IMR-90 (cell line): ENCODE measurements at regions not wholly inside any gene's neighbourhood (a gene's known extent, or its start where the extent isn't known, plus 50 kb on each side); places are given as distances from the start of the nearest gene placed in this dataset.

Experiments used
- ATAC-seq: fragments of 200-7000 bp; cut with Tn5 transposase; 2 replicates; pipeline ENCODE4 v1.9.1; 2020; ENCODE audit warnings: low read depth, mild to moderate bottlenecking, moderate library complexity
- BruUV-seq: library from RNA; stranded (reverse); fragments of 400-500 nt; replicated peaks from 2 replicates; lab custom pipeline; 2021; lab: Mats Ljungman, UMichigan
- CTCF ChIA-PET: fragments of 300-600 bp; formaldehyde crosslinking; extraction: SDS; loops from one replicate; lab custom pipeline; 2021; ENCODE audit warnings: antibody characterized with exemption; lab: Yijun Ruan, JAX
- POLR2A ChIA-PET: fragments of 300-600 bp; sonication (Branson Sonifier 250); formaldehyde crosslinking; loops from one replicate; lab custom pipeline; 2022; ENCODE audit warnings: antibody characterized with exemption; ENCODE audit not compliant: unreplicated experiment; lab: Charles Lee
- DNase-seq: peaks from one replicate; pipeline ENCODE4 v3.0.0; 2013
- H2AFZ ChIP-seq: replicated peaks from 2 replicates; pipeline ENCODE3; 2013; ENCODE audit warnings: low read length, mild to moderate bottlenecking; ENCODE audit not compliant: poor library complexity
- H2AK5ac ChIP-seq: 2 replicates; pipeline ENCODE4 v1.6.1; 2013; ENCODE audit warnings: low read depth, low read length, inconsistent platforms
- H2AK9ac ChIP-seq: replicated peaks from 2 replicates; pipeline ENCODE3; 2013; ENCODE audit warnings: mild to moderate bottlenecking, low read depth, low read length, moderate library complexity; ENCODE audit not compliant: poor library complexity
- H2BK120ac ChIP-seq: 2 replicates; pipeline ENCODE4 v1.6.1; 2013; ENCODE audit warnings: low read depth, low read length, inconsistent platforms
- H2BK15ac ChIP-seq: 3 replicates; pipeline ENCODE4 v1.6.1; 2013; ENCODE audit warnings: low read depth, low read length, inconsistent platforms
- H2BK20ac ChIP-seq: 2 replicates; pipeline ENCODE4 v1.6.1; 2013; ENCODE audit warnings: low read depth, mild to moderate bottlenecking, inconsistent platforms, low read length, moderate library complexity
- H2BK5ac ChIP-seq: 2 replicates; pipeline ENCODE4 v1.6.1; 2013; ENCODE audit warnings: mild to moderate bottlenecking, low read depth, low read length, inconsistent platforms; ENCODE audit not compliant: poor library complexity, severe bottlenecking
- H3K14ac ChIP-seq: replicated peaks from 2 replicates; pipeline ENCODE4 v1.6.1; 2013; ENCODE audit warnings: low read depth, low read length, inconsistent platforms
- H3K18ac ChIP-seq: 2 replicates; pipeline ENCODE4 v1.6.1; 2013; ENCODE audit warnings: low read depth, low read length, control low read depth
- H3K23ac ChIP-seq: 2 replicates; pipeline ENCODE4 v1.6.1; 2013; ENCODE audit warnings: low read depth, low read length, inconsistent platforms
- H3K27ac ChIP-seq: 2 replicates; pipeline ENCODE4 v1.5.1; 2013; ENCODE audit warnings: mild to moderate bottlenecking, control low read depth, low read length; ENCODE audit not compliant: insufficient read depth
- H3K27me3 ChIP-seq: 2 replicates; pipeline ENCODE4 v1.6.1; 2013; ENCODE audit warnings: low read length; ENCODE audit not compliant: control insufficient read depth, insufficient read depth
- H3K36me3 ChIP-seq: 2 replicates; pipeline ENCODE4 v1.6.1; 2013; ENCODE audit warnings: low read length, mixed read lengths; ENCODE audit not compliant: control insufficient read depth, insufficient read depth
- H3K4ac ChIP-seq: 2 replicates; pipeline ENCODE4 v1.6.1; 2013; ENCODE audit warnings: low read depth, low read length, inconsistent platforms
- H3K4me1 ChIP-seq: 2 replicates; pipeline ENCODE4 v1.6.1; 2013; ENCODE audit warnings: low read length, mixed read lengths; ENCODE audit not compliant: control insufficient read depth, insufficient read depth
- H3K4me2 ChIP-seq: 2 replicates; pipeline ENCODE4 v1.6.1; 2013; ENCODE audit warnings: low read depth, mild to moderate bottlenecking, control low read depth, low read length, moderate library complexity
- H3K4me3 ChIP-seq: 2 replicates; pipeline ENCODE4 v1.5.1; 2013; ENCODE audit warnings: low read depth, mild to moderate bottlenecking, control low read depth, low read length, moderate library complexity; ENCODE audit not compliant: insufficient read depth
- H3K56ac ChIP-seq: 2 replicates; pipeline ENCODE4 v1.6.1; 2013; ENCODE audit warnings: low read length, inconsistent platforms; ENCODE audit not compliant: insufficient read depth; ENCODE audit errors: extremely low read depth
- H3K79me1 ChIP-seq, 2 experiments: 2 replicates each; pipeline ENCODE4 v1.6.1; 2013; ENCODE audit warnings: low read length in 2 of 2, inconsistent platforms in 1 of 2, low read depth in 1 of 2
- H3K9ac ChIP-seq: 2 replicates; pipeline ENCODE4 v1.6.1; 2013; ENCODE audit warnings: low read depth, low read length, control low read depth
- H3K9me1 ChIP-seq: 2 replicates; pipeline ENCODE4 v1.6.1; 2013; ENCODE audit warnings: low read length, inconsistent platforms; ENCODE audit not compliant: insufficient read depth
- H3K9me3 ChIP-seq: 2 replicates; pipeline ENCODE4 v1.6.1; 2013; ENCODE audit warnings: low read length; ENCODE audit not compliant: control insufficient read depth, insufficient read depth
- H4K20me1 ChIP-seq: 2 replicates; pipeline ENCODE4 v1.6.1; 2013; ENCODE audit warnings: low read length, inconsistent platforms; ENCODE audit not compliant: insufficient read depth
- H4K5ac ChIP-seq: 2 replicates; pipeline ENCODE4 v1.6.1; 2013; ENCODE audit warnings: mild to moderate bottlenecking, low read depth, low read length, control low read depth
- H4K8ac ChIP-seq, 2 experiments: 2 replicates each; pipeline ENCODE4 v1.6.1; 2013; ENCODE audit warnings: low read depth in 2 of 2, low read length in 2 of 2, control low read depth in 1 of 2, inconsistent platforms in 1 of 2
- H4K91ac ChIP-seq: 2 replicates; pipeline ENCODE4 v1.6.1; 2013; ENCODE audit warnings: low read depth, low read length, inconsistent platforms; ENCODE audit not compliant: insufficient read depth
- ELK1 ChIP-seq: fragments of 150-350 bp; IDR thresholded peaks from 2 replicates; pipeline ENCODE4 v1.6.1; 2016; ENCODE audit warnings: low read depth, mild to moderate bottlenecking, low read length, moderate library complexity, borderline replicate concordance
- WGBS, 2 experiments: methylation state at CpG; one replicate each; pipeline versions ENCODE4 v1.1.5 to v1.1.7; 2013; ENCODE audit warnings: missing lambda C conversion rate in 2 of 2; ENCODE audit not compliant: insufficient read length in 1 of 2; ENCODE audit errors: extremely low coverage in 2 of 2; 5-methylcytosine and 5-hydroxymethylcytosine counted together
- dilution Hi-C: fragments of 300-500 bp; cut with HindIII; formaldehyde crosslinking; loops from one replicate; pipeline ENCODE4 v1.14.3; 2018; ENCODE audit warnings: low sequenced_read_pairs; ENCODE audit not compliant: unreplicated experiment
- in situ Hi-C: fragments of 300-500 bp; cut with MboI; formaldehyde crosslinking; loops from 3 replicates; pipeline ENCODE4 v1.14.3; 2019; ENCODE audit warnings: low sequenced_read_pairs, inconsistent platforms, mixed read lengths
- intact Hi-C: fragments of 100-400 bp; cut with micrococcal nuclease; formaldehyde crosslinking; loops from 2 replicates; pipeline ENCODE4 v1.10.0; 2022

GRCh38 chr2:39522518-39522877 is 85.4 kb upstream of the MAP4K3 start:
- H3K56ac ChIP-seq: no peak overlapping the region
- H2AK5ac ChIP-seq: peak overlapping the region; percentile 83
- H2BK15ac ChIP-seq: peak overlapping the region; percentile 63; the same call in 2 of the 3 replicates
- DNase-seq (no peak), ATAC-seq (no peak)
- H3K27me3 ChIP-seq: no peaks in the 10 kb centered on the region
- H3K14ac ChIP-seq: peak overlapping the region; percentile 26
- H3K79me1 ChIP-seq: 0 out of 4 replicates have a peak, but pooled peaks cover 0 to 8% of the 10 kb centered on the region in 2 experiments
- CTCF ChIA-PET: no interaction called here
- peak overlapping the region; percentile 81 for H2BK120ac ChIP-seq
- H3K27ac ChIP-seq: no peak overlapping the region
- POLR2A ChIA-PET: no interaction called here
- H2BK5ac ChIP-seq: peak overlapping the region; percentile 84
- no peak for TF ChIP-seq ELK1
- peak overlapping the region; percentile 40; the same call in 1 of the 2 replicates for H3K23ac ChIP-seq
- H2AFZ ChIP-seq: no peak overlapping the region
- no peak overlapping the region for H3K9ac ChIP-seq
- dilution Hi-C loops: no loop called here
- peaks cover 6% of the 10 kb centered on the region for H3K9me3 ChIP-seq
- peaks cover 3% of the 10 kb centered on the region; the same call in 1 of the 2 replicates for H3K36me3 ChIP-seq
- H3K4me1 ChIP-seq: peaks cover 24% of the 10 kb centered on the region
- in situ Hi-C loops: no loop called here
- no peak overlapping the region for H2AK9ac ChIP-seq
- peak overlapping the region; percentile 69 for H4K91ac ChIP-seq
- peak overlapping the region; percentile 9 to 37; a peak in 1 of 4 replicates for H4K8ac ChIP-seq
- intact Hi-C loops: no loop called here
- peak overlapping the region; percentile 55 for H4K5ac ChIP-seq
- peak overlapping the region; percentile 72 for H3K4ac ChIP-seq
- H3K9me1 ChIP-seq: peaks cover 15% of the 10 kb centered on the region
- WGBS, 2 experiments: no CpG with 5 or more reads among the region's 2 CpGs
- H3K4me3 ChIP-seq: no peak overlapping the region
- no peaks in the 10 kb centered on the region for H4K20me1 ChIP-seq
- no peak overlapping the region for H3K4me2 ChIP-seq
- H3K18ac ChIP-seq: peak overlapping the region; percentile 73
- BruUV-seq: no TSS peak
- H2BK20ac ChIP-seq: peak overlapping the region; percentile 52
